NOMO-1 (cell line): ENCODE measurements at regions not wholly inside any gene's neighbourhood (a gene's known extent, or its start where the extent isn't known, plus 50 kb on each side); places are given as distances from the start of the nearest gene placed in this dataset.
"Not testable (repeated sequence)": the region's sequence is repeated elsewhere in the genome, so short reads cannot be mapped to it uniquely, and the experiment has no call there.

Experiments
- DNase-seq, 2 experiments: peaks; one replicate each; lab custom pipeline; 2025; ENCODE audit not compliant: unreplicated experiment in 2 of 2; lab: John Stamatoyannopoulos, UW

DNA sequence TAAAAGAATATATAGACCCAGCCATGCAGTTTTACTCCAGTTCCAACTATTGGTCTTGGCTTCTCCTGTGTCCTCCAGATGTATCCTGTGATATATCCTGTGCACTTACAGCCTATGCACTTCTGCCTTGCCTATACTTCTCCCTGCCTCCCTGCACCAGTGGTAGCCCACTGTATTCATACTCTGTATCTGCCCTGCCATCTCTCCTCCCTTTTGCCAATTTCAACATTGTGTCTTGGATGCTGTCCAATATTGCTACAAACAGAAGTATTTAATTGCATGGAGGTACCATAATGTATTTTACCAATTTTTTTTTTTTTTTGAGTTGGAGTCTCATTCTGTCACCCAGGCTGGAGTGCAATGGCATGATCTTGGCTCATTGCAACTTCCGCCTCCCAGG is 242.7 kb downstream of the HAPSTR1 start:
- DNase-seq, result no peak

DNA sequence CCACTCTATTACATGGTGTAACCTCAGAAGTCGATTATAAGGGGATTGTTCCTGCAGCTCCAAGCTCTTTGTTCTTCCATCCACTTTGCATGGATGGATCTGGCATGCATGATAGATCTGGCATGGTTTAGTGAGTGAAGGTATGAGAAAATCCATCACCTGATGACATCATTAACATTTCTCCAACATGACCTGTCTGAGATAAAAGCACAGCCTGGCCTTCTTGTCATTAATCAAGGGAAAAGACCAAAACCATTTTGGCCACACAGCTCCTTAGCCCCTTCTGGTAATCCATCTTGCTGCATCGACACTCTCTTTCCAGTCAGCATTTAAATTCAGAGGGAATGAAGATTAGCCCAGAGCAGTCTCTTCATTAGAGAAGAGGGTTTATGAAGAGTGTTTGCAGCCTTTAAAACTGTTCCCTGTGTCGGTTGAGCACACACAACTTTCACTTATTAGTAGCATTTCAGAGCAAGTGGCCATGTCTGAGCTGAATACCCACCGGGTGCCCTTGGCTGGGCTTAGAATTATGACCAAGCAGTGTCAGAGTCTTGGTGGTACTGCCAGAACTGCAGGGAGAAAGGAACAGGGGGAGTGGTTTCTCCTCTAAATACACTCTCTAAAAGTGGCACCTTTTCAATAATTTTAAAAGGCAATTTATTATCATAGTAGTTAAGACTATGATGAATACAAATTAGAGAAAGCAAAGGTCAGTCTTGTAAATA is 246.0 kb downstream of the HAPSTR1 start:
- no peak for DNase-seq

DNA sequence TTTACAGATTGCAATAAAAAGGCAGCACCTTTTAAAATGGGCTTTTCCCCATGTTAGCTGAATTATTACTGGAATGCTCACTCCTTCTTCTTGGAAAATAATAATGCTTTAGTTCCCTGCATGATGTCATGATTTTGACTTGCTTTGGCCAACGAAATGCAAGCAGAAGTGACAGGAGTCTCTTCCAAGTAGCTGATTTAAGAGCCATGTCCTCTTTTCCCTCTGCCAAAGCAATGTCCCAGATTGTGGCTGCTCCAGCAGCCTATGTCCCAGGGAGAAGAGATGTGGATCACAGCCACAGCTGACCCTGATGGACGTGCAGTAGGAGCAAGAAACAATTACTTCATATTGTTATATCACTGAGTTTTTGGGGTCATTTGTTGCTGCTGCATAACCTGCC is 246.6 kb downstream of the HAPSTR1 start:
- DNase-seq, result no peak

GRCh38 chr16:9338510-9338909 is 247.1 kb downstream of the HAPSTR1 start:
- no peak for DNase-seq

- no peak for DNase-seq
Measured at GRCh38 chr16:9340526-9341256, 249.2 kb downstream of the HAPSTR1 start.

GRCh38 chr16:9343276-9343675 is 251.8 kb downstream of the HAPSTR1 start:
- no peak for DNase-seq

DNA sequence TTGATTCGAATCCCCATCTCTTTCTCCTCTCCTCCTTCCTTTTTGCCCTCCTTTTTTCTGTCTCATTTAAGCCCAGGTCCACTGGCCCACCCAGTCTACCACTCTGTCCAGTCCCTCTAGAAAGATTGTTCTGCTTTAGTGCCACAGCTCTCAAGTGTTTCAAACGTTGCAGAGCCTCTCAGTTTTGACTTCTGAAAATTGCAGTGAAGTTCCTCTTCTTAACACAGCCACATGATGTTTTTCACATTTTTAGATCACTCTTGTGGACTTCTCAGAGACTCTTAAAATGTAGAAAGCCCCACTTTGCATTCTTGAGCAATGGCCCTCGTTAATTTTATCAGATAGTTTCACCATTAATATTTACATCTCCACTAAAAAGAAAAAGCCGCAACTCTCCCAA is 253.1 kb downstream of the HAPSTR1 start:
- no peak for DNase-seq

DNA sequence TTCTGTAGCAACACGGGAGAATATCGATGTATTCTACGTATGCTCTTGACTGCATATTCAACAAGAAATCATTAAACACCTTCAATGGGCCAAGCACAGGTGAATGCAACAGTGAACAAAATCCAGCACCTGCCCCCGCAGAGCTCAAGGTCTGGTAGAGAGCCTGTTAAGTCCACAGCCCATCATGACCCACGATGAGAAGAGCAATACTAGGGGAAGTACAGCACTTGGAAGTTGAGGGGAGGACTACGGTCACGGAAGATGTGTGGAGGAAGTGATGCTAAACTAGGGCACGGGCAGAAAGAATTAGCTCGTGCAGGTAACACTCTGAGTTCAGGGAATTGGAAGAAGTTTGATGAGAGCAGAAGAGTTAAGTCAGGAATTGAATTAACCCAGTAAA is 253.6 kb downstream of the HAPSTR1 start:
- no peak for DNase-seq

DNA sequence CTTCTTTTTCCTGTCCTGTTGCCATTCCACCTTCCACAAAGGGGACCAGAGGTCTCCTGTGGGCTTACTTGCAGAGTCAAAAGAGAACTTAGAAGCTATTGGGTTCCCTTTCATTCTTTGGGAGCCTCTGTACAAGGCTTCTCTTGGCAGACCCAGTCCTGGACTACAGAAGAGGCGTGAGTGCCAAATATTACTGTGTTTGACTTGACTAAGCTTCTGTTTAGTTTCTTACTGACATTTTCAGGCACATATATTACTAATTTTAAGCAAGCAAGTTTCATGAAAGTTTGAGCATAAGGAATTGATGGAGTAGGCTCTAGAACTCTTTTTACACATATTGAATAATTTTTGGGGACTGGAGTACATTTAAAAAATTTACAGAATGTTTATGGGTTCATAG is 254.4 kb downstream of the HAPSTR1 start:
- no peak for DNase-seq

- no peak for DNase-seq
Measured at GRCh38 chr16:9348912-9349311, 257.5 kb downstream of the HAPSTR1 start.

- DNase-seq, result not testable (repeated sequence)
Measured at GRCh38 chr16:9349373-9349960, 258.0 kb downstream of the HAPSTR1 start.

- DNase-seq, result not testable (repeated sequence)
Measured at GRCh38 chr16:9350119-9350799, 258.8 kb downstream of the HAPSTR1 start.

- DNase-seq, result no peak
Measured at GRCh38 chr16:9351440-9351839, 260.0 kb downstream of the HAPSTR1 start.

DNA sequence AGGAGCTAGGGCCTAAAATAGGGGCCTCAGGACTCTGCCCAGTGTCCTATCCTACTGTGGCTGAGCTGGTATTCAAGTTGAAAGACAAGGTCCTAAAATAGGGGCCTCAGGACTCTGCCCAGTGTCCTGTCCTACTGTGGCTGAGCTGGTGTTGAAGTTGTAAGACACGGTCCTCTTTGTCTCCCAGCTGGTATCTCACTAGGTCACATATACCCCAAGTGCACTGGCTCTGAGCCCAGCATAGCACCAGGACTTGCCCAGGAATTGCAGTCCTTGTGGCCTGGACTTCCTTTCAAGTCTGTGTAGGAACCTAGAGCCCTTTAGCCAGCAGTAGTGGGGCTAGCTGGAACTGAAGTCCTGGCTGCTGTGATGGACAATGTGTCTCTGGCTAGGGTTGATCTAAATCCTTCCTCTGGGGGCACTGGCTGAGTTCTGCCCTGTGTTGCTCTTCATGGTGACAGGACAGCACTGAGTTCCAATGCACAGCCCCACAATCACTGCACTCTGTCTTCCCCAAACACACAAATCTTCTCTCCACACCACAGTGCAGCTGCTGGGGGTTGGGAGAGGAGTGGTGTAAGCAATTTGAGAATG is 260.5 kb downstream of the HAPSTR1 start:
- no peak for DNase-seq

DNA sequence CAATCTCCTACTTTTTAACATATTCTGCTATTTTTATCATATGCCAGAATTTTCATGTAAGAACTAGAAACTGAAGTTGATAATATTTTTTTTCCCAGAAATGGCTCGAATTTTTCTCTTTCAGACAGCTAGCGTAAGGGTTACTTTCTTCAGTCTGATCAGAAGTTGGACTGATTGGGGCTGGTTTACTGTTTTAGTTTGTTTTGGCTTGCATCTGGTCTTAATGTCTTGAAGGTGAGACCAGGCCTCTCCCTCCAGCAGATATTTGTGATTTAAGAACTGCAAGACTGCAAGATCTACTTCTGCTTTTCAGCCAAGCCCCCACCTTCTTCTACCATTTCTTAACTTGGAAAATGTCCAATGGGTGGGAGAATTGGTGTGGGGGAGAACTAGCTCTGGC is 266.4 kb downstream of the HAPSTR1 start:
- no peak for DNase-seq

DNA sequence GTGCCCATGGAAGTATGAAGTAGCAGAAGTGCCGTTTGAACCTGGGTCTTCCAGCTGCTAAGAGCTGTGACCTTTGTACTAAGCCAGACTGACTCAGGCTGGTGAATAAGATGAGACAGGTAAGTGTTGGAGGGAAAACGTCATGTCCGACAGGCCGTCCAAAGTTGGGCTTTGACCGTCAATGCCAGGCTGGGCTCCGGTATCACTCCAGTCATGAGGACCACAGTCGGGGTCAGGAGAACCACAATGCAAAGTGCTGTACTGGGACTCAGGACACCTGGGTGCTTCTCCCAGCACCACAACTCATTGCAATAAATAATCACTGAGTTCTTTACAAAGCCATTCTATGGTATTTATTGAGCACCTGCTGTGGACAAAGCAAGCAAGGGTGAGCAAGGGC is 268.6 kb downstream of the HAPSTR1 start:
- DNase-seq, result no peak

DNA sequence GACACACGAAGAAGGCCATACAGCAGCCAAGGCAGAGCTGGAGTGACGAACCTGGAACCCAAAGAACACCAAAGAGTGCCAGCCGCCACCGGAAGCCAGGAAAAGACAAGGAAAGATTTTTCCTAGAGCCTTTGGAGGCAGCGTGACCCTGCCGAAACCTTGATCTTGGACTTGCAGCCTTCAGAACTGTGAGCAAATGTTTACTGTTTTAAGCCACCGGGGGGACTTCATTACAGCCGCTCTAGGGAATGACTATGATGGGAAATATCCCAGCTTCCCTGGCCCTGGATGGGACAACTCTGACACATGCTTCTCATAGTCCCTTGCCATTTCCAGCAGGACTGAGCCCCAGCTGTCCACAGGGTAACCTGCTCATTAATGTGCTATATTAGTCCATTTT is 270.6 kb downstream of the HAPSTR1 start:
- no peak for DNase-seq

DNA sequence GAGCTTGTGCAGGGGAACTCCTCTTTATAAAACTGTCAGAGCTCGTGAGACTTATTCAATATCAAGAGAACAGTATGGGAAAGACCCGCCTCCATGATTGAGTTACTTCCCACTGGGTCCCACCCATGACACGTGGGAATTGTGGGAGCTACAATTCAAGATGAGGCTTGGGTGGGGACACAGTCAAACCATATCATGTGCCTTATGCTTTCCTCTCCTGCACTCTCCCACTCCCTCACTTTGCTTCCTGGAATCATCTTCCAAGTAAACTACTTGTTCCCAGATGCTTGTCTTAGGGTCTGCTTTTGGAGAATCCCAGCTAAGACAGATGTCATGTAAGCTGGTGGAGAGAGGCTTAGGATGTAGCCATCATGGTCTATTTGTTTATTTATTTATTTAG is 271.2 kb downstream of the HAPSTR1 start:
- DNase-seq, result no peak

DNA sequence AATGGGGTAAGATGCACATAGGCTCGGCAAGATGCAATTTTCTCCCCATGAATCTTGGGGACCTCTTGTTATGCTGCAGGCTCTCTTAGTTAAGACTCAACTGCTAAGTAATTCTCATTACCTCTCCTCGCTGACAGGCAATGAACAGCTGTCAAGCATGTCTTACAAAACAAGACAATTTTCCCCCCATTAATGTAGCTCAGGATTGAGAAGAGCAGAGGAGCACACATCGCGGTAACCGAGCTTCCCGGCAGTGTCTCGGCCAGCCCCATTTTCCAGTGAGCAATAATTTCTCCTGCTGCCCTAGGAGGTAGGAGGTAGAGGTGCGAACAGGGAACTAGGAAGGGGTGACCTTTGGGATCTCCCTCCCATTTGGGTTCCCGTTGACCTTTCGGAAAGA is 272.1 kb downstream of the HAPSTR1 start:
- no peak for DNase-seq

DNA sequence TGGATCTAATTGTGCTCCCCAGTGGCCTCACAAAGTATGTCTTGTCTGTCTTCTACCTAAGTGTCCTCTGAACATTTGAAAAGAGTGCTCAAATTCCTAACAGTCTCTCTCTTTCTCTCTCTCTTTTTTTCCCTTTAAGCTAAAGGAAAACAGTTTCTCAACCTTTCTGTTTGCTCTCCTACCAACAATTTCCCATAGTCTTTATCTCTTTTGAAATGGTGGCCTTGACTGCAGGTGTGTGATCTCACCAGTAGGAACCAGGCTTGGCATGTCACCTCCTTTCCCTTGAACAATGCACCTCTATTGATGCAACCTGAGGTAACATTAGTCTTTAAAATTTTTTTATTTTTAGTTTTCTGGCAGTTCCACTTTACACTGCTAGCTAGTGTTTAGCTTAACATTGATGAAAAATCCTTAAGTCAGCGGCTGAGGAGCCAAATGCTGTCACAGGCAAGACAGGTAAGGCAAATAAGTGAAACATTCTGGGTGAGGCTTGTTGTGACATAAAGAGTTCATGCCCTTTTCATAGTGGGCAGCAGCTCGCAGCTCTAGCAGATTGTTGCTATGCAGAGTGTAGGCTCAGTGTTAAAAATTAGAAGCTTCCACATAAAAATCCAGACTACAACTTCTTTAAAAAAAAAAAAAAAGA is 273.4 kb downstream of the HAPSTR1 start:
- no peak for DNase-seq

DNA sequence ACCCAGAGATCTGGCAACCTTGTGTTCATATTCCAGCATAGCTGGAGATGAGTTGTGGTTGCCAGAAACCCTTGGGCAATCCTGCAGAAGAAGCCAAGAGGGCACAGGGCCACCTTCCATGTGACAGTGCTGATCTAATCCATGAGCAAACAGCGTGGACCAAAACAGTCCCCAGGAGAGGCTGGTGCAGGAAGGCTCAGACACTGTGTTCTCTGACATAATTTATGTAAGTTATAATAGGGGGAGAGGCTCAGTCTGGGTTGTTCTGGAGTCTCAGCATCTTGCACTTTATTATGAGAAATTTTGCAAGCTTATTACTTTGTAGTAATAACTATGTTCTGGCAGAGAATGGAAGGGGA is 273.9 kb downstream of the HAPSTR1 start:
- DNase-seq, result no peak
